GM21447 (cell line): ENCODE measurements at regions not wholly inside any gene's neighbourhood (a gene's known extent, or its start where the extent isn't known, plus 50 kb on each side); places are given as distances from the start of the nearest gene placed in this dataset.
A peak's percentile ranks its signal among the peaks of the same experiment; 100 is the strongest.

ENCODE experiments used
- ATAC-seq: cut with Tn5 transposase; IDR thresholded peaks from one replicate; pipeline ENCODE4 v1.9.1; 2021; ENCODE audit not compliant: unreplicated experiment

- ATAC-seq: no peak
Observed at GRCh38 chr3:16807391-16807790, 77.4 kb upstream of the PLCL2 start.

- no peak for ATAC-seq
Observed at GRCh38 chr3:16808393-16809107, 76.2 kb upstream of the PLCL2 start.

- ATAC-seq: no peak
Observed at GRCh38 chr3:16809482-16809881, 75.3 kb upstream of the PLCL2 start.

GRCh38 chr3:16809993-16810392 lies 74.8 kb upstream of the PLCL2 start:
- no peak for ATAC-seq

- ATAC-seq: no peak
Observed at GRCh38 chr3:16810593-16811367, 74.0 kb upstream of the PLCL2 start.

GRCh38 chr3:16811950-16812349 lies 72.8 kb upstream of the PLCL2 start:
- no peak for ATAC-seq

GRCh38 chr3:16813336-16813735 lies 71.4 kb upstream of the PLCL2 start:
- ATAC-seq: no peak

- ATAC-seq: peak; percentile 86
Observed at GRCh38 chr3:16816048-16816780, 68.5 kb upstream of the PLCL2 start.

GRCh38 chr3:16817197-16817596 lies 67.6 kb upstream of the PLCL2 start:
- ATAC-seq: no peak

GRCh38 chr3:16818194-16818593 lies 66.6 kb upstream of the PLCL2 start:
- ATAC-seq: no peak

- no peak for ATAC-seq
Observed at GRCh38 chr3:16818945-16819344, 65.8 kb upstream of the PLCL2 start.

- no peak for ATAC-seq
Observed at GRCh38 chr3:16820485-16820884, 64.3 kb upstream of the PLCL2 start.

GRCh38 chr3:16821053-16821452 lies 63.7 kb upstream of the PLCL2 start:
- no peak for ATAC-seq

- peak; percentile 91 for ATAC-seq
Observed at GRCh38 chr3:16824081-16824696, 60.6 kb upstream of the PLCL2 start.

- no peak for ATAC-seq
Observed at GRCh38 chr3:16825617-16826204, 59.0 kb upstream of the PLCL2 start.

- no peak for ATAC-seq
Observed at GRCh38 chr3:16828815-16829214, 55.9 kb upstream of the PLCL2 start.

- no peak for ATAC-seq
Observed at GRCh38 chr3:16831846-16832245, 52.9 kb upstream of the PLCL2 start.

- ATAC-seq: no peak
Observed at GRCh38 chr3:16834214-16834613, 50.5 kb upstream of the PLCL2 start.

- no peak for ATAC-seq
Observed at GRCh38 chr3:16834753-16835152, 50.0 kb upstream of the PLCL2 start.
